Keratinocyte (primary cell): ENCODE measurements at regions not wholly inside any gene's neighbourhood (a gene's known extent, or its start where the extent isn't known, plus 50 kb on each side); places are given as distances from the start of the nearest gene placed in this dataset.

Experiments
- EZH2 ChIP-seq: IDR thresholded peaks from one replicate; pipeline ENCODE4 v1.6.1; 2012; ENCODE audit warnings: inconsistent platforms, mild to moderate bottlenecking, low read length, moderate library complexity
- TF ChIP-seq, protein P1 (sequence below), 3 experiments: IDR thresholded peaks in 1 of 3; conservative IDR thresholded peaks in 1 of 3; optimal IDR thresholded peaks in 1 of 3; 2 replicates in 2 of 3; 3 replicates in 1 of 3; pipeline versions ENCODE3 to v1.5.1; 2011; ENCODE audit warnings: low read length in 3 of 3, mild to moderate bottlenecking in 3 of 3, moderate library complexity in 2 of 3, control low read depth in 1 of 3, inconsistent platforms in 1 of 3; ENCODE audit not compliant: insufficient read depth in 2 of 3; ENCODE audit errors: extremely low read depth in 1 of 3

- TF ChIP-seq, protein P1, sequence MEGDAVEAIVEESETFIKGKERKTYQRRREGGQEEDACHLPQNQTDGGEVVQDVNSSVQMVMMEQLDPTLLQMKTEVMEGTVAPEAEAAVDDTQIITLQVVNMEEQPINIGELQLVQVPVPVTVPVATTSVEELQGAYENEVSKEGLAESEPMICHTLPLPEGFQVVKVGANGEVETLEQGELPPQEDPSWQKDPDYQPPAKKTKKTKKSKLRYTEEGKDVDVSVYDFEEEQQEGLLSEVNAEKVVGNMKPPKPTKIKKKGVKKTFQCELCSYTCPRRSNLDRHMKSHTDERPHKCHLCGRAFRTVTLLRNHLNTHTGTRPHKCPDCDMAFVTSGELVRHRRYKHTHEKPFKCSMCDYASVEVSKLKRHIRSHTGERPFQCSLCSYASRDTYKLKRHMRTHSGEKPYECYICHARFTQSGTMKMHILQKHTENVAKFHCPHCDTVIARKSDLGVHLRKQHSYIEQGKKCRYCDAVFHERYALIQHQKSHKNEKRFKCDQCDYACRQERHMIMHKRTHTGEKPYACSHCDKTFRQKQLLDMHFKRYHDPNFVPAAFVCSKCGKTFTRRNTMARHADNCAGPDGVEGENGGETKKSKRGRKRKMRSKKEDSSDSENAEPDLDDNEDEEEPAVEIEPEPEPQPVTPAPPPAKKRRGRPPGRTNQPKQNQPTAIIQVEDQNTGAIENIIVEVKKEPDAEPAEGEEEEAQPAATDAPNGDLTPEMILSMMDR (optimal IDR thresholded peaks at IDR 0.05 in 1 of 3, IDR thresholded peaks at IDR 0.05 in 1 of 3, conservative IDR thresholded peaks at IDR 0.05 in 1 of 3; ENCODE audit: extremely low read depth in 1 of 3, insufficient read depth in 2 of 3, low read length in 3 of 3): no peak
- no peak for TF ChIP-seq EZH2
These were observed 54.2 kb upstream of the LIMCH1 start for GRCh38 chr4:41483771-41484170.
